HUDEP-2 (cell line): ENCODE measurements at regions not wholly inside any gene's neighbourhood (a gene's known extent, or its start where the extent isn't known, plus 50 kb on each side); places are given as distances from the start of the nearest gene placed in this dataset.

Experiments
- DNase-seq, 76 experiments: peaks; one replicate each; lab custom pipeline; 2025; ENCODE audit not compliant: unreplicated experiment in 76 of 76; lab: John Stamatoyannopoulos, UW

DNA sequence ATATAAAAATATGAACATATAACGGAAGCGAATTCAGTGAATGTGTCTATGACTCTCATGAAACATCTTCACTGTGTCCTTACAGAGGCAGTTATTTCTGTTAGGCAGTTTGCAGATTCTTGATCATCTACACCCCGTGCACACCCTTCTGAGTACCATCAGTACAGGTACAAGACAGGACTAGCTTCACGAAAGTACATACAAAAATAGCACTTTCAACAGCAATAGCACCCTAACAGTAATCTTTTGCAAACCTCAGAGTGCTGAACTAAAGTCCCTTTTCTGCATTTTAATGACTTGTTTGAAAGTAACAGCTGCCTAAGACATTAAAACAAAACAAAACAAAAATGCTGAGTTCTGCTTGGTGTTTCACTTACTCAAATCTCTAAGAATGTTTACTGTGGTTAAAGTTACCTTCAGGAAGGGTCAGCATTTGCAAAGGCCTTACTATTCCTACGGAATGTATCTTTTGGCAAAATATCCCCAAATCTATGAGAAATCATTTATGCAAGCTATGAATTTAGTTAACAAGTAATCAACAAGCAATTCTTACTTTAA, 104.1 kb downstream of the CNTN3 start:
- DNase-seq, result no peak

DNA sequence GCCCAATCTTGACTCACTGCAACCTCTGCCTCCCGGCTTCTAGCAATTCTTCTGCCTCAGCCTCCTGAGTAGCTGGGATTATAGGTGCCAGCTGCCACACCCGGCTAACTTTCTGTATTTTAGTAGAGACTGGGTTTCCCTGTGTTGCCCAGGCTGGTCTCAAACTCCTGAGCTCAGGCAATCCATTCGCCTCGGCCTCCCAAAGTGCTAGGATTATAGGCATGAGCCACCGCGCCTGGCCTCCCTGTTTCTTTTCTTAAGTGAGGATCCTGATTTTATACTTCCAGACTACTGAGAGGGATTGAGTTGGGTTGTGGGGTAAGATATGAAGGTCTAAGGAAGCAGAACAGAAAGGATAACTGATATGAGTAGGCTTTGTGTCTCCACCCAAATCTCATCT, 106.8 kb downstream of the CNTN3 start:
- DNase-seq, result no peak

DNA sequence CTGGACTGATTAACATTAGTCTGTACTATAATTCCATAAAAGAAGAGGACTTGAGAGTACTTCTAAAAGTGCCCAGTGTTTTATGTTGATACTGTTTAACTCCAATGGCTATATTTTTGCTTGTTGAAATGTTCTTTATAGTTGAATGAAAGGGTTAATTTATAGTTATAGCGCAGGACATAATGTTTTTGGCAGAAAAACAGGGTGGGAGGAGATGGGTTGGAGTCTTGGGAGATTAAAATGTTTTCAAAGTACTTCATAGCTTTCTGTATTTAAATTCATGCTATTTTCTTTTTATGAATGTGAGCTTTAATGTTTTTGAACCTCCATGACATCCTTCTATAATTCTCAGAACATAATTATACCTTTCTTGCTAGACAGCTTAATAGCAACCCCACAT, 108.2 kb downstream of the CNTN3 start:
- no peak for DNase-seq

DNA sequence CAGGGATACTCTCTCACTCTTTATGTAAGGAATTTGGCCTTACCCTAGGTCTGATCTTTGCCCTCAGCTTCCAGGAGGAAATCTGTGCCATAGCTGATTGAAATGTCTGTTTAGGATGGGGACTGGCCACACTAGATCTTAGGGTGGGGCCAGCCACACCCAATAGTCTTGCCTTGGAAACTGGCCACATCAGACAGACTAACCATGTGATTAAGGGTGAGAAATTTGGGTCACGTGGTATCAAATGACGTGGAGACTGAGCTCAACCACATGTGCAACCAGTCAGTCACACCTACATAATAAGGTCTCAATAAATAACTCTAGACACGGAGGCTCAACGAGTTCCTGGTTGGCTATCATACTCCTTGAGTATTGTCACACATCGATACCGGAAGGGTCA, 113.5 kb downstream of the CNTN3 start:
- DNase-seq, result peak in 3 of 76 experiments; percentile 1 to 11 (median 7)

DNA sequence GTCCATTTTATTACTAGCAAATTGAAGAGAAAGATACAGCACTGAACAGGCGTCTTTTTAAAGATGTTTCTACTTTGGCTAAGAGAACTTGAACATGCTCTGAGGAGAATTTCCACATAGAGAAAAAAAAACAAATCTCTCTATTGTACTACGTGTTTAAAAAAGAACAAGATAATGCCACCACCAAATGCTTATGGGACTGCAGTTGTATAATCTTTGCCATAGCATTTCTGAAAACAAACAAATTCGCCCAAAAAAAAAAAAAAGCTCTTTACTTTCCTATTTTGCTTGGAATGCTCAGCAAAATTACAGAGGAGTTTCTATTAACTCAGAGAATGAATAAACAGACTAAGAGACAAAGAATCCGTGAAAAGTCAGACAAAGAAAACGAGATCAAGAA, 114.2 kb downstream of the CNTN3 start:
- DNase-seq, result no peak

DNA sequence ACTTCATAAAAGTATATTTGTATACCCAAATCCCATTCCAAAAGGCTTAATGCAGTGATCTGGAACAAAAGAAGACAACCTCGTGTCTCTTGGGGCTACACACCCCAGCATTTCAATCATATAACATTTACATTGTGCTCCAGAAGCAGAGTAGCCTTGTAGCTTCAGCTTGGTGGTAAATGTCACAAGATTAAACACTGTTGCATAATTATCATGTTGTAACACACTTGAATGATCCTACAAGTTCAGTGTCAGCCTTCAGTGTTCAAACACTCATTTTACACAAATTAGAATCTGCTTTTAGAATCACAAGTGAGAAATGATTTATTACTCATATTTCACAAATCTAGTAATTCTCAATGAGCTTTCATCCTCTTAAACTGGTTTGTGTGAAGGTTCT, 122.6 kb downstream of the CNTN3 start:
- DNase-seq, result no peak

DNA sequence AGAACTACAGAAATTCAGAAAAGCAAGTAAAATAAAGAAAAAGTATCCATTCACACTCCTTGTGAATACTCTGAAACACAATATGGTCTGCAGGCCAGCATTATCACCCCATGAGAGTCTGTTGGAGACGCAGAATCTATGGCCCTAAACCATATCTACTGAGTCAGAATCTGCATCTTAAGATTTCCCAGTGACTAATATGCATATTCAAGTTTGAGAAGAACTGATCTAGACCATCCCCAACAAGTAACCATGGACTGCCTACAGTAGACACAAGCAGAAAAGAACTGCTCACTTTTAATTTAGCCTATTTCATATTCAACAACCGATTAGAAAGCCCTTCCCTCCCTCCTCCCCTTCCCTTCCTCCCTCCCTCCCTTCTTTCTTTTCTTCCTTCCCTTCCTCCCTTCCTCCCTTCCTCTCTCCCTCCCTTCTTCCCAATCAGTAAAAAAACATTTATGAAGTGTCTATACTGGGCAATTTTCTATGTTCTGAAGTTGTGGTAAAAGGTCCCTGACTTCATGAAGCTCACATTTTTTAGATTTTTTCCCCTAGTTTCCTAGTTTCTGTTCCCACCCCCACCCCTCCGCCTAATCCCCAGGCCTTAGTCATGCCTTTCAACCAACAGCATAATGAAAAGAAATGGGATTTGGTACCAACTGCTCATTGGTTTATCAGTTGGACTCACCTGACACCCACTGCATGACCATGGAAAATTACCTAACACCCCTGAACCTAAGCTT, 125.2 kb downstream of the CNTN3 start:
- no peak for DNase-seq

DNA sequence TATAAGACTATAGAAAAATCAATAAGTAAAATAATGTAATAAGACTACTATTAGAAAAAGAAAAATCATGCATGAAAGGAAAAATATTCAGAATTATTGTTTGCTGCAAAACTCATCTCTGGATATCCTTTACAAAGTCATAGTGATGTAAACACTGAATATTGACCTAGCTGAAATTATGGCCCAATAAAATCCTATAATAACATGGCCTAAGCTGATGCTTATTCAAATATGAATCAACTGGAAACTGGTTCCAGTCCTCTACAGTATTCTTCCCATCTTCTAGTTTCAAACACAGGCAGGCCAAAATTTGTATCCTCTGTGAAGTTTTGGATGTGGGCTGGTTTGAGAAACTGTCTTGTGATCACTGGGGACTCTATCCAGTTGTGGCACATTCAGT, 134.5 kb downstream of the CNTN3 start:
- DNase-seq, result no peak

DNA sequence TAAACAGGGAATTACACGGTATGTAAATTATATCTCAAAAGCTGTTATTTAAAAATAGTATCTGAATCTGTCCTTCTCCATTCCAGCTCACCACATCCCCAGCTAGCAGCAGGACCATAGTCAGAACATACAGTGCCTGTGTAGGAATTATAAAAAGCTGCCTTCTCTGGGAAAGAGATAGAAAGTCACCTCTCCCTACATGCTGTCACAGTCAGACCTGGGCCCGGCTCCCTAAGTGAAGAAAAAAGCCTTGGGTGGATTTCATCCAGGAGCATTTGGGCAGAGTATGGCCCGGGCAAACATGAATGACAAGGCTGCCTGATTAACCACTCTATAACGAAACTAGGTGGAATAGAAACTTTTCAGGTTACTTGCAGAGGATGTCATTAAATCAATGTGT, 144.1 kb downstream of the CNTN3 start:
- DNase-seq, result no peak

DNA sequence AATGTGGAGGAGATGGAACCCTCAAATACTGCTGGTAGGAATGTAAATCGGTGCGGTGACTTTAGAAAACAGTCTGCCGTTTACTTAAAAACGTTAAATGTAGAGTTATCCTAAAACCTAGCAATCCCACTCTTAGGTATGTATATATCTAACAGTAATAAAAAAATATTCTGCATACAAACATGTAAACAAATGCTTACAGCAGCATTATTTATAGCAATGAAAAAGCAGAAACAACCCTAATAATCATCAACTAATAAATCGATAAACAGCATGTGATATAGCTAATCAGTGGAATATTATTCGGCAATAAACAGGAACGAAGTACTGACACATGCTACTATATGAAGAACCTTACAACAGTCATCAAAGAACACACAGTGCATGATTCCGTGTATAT, 144.7 kb downstream of the CNTN3 start:
- no peak for DNase-seq

DNA sequence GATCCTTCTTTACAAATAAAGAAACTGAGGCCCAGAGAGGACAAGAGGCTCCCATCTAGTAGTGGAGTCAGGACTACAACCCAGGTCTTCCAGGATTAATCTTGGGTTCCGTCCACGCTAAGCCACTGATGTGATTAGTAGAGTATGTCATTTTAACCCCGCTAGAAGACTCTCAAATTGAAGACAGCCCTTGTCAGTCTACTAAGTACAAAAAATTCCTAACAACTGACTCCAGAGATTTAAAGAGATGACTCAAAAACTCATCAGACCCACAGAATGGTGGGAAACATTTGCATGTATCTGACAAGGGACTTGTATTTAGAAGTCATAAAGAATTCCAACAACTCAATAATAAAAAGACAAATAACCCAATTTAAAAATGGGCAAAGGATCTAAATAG, 145.3 kb downstream of the CNTN3 start:
- no peak for DNase-seq

DNA sequence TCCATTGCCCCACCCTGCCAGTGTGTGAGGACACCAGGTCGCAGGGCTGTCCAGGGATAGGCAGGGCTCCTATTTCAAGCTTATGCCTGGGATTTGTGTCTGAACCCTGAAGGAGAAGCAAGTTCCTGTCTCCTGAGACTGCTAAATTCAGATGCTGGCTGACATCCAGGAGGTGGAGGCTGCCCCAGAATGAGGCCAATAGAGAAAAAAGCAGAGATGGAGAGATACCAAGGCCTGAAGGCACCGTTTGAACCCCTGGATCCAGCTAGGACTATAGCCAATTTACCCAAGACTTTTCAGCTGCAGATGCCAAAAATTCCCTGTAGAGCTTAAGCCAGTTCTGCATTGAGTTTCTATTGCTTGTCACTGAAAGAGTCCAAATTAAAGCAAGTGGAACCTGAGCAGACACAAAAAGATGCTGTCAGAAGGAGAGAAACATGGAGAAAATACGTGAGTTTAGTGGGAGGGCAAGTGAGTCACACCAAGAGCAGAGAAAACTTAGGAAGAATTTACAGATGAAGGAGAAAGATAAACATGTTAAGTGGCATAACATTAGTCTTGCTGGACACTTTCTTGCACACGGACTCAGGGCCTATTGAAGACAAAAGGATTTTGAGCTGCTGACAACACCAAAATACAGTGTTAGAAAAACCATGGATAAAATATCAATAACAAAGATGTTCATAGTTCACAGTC, 148.6 kb downstream of the CNTN3 start:
- DNase-seq, result no peak

DNA sequence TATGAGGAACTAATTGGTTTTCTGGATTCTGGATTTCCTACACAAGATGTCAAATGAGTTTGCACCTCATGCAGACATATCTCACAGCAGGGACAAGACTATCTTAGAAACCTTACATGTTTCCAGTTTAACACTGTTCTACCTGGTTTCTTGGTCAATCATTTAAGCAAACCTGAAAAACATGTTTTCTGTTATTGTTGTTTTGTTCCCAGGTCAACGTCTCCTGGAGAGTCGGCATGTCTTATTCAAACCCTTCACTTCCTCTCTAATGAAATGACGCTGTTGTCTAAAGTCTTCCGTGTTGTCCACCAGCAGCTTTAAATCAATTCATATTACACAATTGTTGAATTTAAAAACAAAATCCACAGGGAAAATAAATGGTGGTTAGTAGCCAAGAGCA, 150.9 kb downstream of the CNTN3 start:
- DNase-seq, result no peak

DNA sequence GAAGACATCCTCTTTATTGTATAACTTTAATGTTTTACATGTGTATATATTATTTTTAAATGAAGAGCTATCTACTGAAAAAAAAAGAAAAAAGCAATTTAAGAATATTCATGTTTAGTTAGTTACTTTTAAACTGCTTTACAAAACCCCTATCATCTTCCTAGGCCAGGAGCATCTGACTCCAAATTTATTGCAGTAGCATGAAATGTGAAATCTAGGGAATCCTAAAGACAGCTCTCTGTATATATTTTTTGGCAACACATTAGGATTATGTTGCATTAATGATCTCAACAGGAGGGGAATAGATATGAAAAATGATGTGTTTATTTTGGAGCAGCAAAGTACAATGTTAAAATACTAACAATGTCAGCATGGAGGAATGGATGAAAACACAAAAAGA, 158.3 kb downstream of the CNTN3 start:
- DNase-seq, result no peak

DNA sequence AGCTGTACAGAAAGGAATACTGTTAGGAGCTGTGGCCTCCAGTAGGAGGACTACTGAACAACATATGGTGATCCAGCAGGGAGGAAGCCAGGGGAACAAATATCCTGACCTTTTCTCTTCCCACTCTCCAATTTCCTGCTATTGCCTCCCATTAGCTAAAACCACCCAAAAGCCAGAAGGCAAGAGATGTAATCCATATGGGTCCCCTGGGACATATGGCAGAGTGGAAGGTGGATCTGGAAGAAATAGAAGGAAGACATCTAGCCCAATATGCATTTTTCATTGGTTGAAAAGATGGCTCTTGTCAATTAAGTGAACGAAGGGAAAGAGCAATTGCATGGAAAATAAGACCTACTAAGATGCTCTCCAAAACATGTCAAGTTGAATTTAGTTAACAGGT, 167.2 kb downstream of the CNTN3 start:
- DNase-seq, result no peak

DNA sequence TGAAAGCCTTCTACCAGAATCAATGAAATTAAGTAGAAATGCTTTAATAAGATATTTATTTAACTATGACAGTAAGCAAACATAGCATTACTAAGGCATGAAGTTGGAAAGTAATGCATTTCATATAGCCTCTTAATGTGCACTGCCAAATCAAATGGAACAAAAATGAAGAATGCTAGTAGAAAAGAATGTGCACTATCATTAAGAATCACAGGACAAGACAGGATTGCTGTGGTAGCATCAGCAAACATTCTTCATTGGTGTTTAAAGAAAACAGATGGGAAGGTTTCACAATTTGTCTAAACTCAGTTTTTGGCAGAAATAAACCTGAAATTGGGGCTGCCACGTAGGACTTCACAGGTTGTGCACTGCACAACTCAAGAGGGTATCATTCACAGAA, 168.9 kb downstream of the CNTN3 start:
- DNase-seq, result no peak

DNA sequence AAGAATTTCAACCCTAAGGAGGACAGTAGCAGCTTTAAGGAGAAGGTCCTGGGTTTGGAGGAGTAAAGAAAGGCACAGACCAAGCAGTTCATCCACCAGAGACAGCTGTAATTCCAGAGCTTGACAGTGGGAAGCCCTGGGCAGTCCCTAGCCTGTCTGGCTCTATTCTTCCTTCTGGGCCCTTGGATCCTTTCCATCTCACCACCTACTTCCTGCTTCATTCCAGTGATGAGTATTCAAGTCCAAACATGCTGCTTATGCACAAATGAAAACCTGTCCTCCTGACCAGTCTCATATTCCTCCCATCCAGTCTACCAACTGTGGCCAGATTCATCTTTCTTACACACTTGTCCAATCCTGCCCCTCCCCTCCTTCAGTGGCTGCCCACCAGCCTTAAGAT, 171.4 kb downstream of the CNTN3 start:
- DNase-seq, result no peak

DNA sequence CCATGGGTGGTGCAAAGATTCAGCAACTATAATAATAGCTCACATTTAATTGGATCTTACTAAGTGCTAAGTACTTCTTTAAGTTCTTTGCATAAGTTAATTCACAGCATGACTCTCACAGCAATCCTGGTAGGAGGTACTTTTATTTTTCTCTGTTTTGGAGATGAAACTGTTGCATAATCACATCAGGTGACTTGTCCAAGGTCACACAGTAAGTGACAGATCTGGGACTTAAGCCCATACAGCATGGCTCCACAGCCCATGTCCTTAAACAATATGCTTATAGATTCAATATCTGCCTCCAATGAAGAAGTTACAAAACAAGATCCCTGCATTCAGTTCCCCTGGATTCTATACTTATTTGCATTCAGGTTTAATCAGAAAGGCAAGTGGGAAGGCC, 171.8 kb downstream of the CNTN3 start:
- no peak for DNase-seq

DNA sequence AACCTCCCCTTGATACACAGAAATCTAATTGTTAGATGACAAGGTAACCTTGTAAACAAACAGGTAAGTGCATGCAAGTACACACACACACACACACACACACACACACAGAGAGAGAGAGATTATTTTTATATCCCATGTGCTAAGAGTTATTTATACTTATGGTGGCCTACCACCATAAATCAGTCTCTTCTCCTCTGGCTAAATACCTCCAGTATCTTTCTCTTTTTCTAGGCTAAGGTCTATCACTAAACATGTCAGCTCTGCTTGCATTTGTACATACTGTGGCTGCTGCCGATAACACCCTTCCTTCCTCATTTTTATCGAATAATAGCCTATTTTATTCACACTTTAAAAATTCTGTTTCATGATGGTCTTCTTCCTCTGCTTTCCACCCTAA, 172.4 kb downstream of the CNTN3 start:
- DNase-seq, result no peak

DNA sequence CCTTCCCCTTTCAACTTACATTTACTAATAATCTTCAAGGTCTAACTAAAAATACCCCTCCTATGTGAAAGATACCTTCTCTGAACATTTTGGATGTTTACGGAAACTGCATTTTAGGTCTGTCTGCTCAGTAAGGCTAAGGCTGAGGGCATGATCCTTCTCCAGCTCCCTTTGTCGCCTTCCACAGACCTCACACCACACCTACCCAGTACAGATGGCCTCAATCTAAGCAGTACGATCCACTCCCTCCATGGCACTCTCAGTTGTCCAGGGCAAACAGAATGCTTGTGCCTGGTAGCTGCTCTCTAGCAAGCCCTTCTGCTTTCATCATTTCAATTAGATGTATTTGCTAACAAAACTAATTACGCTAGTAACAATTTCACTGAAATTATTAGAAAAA, 178.3 kb downstream of the CNTN3 start:
- DNase-seq, result no peak

DNA sequence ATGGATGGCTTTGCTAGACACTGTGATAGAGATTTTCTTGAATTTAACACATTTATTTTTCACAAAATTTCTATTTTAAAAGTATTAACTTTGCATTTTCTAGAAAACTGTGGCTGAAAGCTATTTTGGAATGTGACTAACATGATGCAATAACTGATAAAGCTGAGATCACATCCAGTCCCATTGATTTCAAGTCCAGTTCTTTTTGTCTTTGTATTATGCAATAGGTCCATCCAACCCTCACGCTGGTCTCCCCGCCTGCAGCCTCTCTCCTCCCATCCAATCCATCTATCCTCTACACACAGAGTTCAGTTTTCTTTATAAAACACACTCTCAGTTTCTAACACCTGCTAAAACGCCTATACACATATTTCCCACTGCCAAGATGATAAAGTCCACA, 178.8 kb downstream of the CNTN3 start:
- DNase-seq, result no peak

DNA sequence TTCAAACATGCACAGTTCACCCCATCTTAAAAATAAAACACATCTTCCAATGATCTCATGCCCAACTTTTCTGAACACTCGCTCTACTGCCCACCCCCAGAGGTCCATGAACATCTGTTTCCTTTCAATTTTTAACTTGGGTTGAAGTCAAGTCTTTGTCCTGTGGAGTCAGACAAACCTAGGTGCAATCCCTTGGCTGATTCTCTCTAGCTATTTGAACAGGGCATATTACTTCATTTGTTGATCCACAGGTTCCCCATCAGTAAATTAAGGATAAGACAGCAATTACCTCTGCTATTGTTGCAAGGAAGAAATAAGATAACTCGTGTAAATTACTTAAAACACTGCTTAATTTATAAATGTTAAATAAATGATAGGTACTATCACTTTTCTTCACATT, 180.1 kb downstream of the CNTN3 start:
- no peak for DNase-seq
